Hepatocyte (in vitro differentiated cells): ENCODE measurements at regions not wholly inside any gene's neighbourhood (a gene's known extent, or its start where the extent isn't known, plus 50 kb on each side); places are given as distances from the start of the nearest gene placed in this dataset.

Experiments used
- DNase-seq: peaks from one replicate; pipeline ENCODE4 v3.0.0-alpha.2; 2016; ENCODE audit warnings: low spot score
- H2AFZ ChIP-seq: fragments of 200-600 bp; sonication (generic); 2 replicates; pipeline ENCODE4 v1.6.0; 2016; ENCODE audit warnings: antibody characterized with exemption, mild to moderate bottlenecking
- H3K27ac ChIP-seq: fragments of 200-600 bp; sonication (generic); 2 replicates; pipeline ENCODE4 v1.5.1; 2016; ENCODE audit warnings: mild to moderate bottlenecking
- H3K27me3 ChIP-seq: fragments of 200-600 bp; sonication (generic); 2 replicates; pipeline ENCODE4 v1.6.1; 2016
- H3K36me3 ChIP-seq: fragments of 200-600 bp; sonication (generic); replicated peaks from 2 replicates; pipeline ENCODE4 v1.5.1; 2016; ENCODE audit warnings: low read depth; ENCODE audit not compliant: insufficient read depth
- H3K4me1 ChIP-seq: fragments of 200-600 bp; sonication (generic); 2 replicates; pipeline ENCODE4 v1.5.1; 2016; ENCODE audit warnings: mild to moderate bottlenecking, moderate library complexity; ENCODE audit not compliant: insufficient read depth
- H3K4me2 ChIP-seq: fragments of 200-600 bp; sonication (generic); 2 replicates; pipeline ENCODE4 v1.6.0; 2016
- H3K4me3 ChIP-seq: fragments of 200-600 bp; sonication (generic); 2 replicates; pipeline ENCODE4 v1.5.1; 2016; ENCODE audit warnings: mild to moderate bottlenecking
- H3K79me2 ChIP-seq: fragments of 200-600 bp; sonication (generic); 2 replicates; pipeline ENCODE4 v1.6.0; 2017; ENCODE audit warnings: mild to moderate bottlenecking
- H3K9me2 ChIP-seq: fragments of 200-600 bp; sonication (generic); replicated peaks from 2 replicates; pipeline ENCODE4 v1.6.0; 2017; ENCODE audit warnings: mild to moderate bottlenecking; ENCODE audit not compliant: insufficient read depth
- H3K9me3 ChIP-seq: fragments of 200-600 bp; sonication (generic); 2 replicates; pipeline ENCODE4 v1.5.1; 2016; ENCODE audit warnings: low read depth, mild to moderate bottlenecking
- H4K20me1 ChIP-seq: fragments of 200-600 bp; sonication (generic); 2 replicates; pipeline ENCODE4 v1.6.0; 2016; ENCODE audit warnings: mild to moderate bottlenecking; ENCODE audit not compliant: insufficient read depth, poor library complexity, severe bottlenecking
- CTCF ChIP-seq: fragments of 200-600 bp; sonication (generic); IDR thresholded peaks from 2 replicates; pipeline ENCODE4 v1.5.1; 2016; ENCODE audit warnings: antibody characterized with exemption, mild to moderate bottlenecking; ENCODE audit not compliant: poor library complexity
- EZH2 ChIP-seq: fragments of 200-600 bp; sonication (generic); IDR thresholded peaks from 2 replicates; pipeline ENCODE4 v1.6.1; 2016; ENCODE audit warnings: antibody characterized with exemption, mild to moderate bottlenecking, borderline replicate concordance
- EZH2phosphoT487 ChIP-seq: fragments of 200-600 bp; sonication (generic); IDR thresholded peaks from one replicate; pipeline ENCODE4 v1.6.1; 2018; ENCODE audit warnings: antibody characterized with exemption, mild to moderate bottlenecking, low read depth, moderate library complexity; ENCODE audit not compliant: unreplicated experiment, severe bottlenecking
- WGBS: methylation state at CpG from one replicate; pipeline ENCODE4 v1.1.6; 2016; ENCODE audit warnings: low lambda C conversion rate; ENCODE audit errors: missing lambda C conversion rate; 5-methylcytosine and 5-hydroxymethylcytosine counted together

GRCh38 chr12:87924149-87924548, 105.1 kb downstream of the C12orf50 start:
- H3K4me3 ChIP-seq: no peak overlapping the region
- H3K27me3 ChIP-seq: no peaks in the 10 kb centered on the region
- H3K9me2 ChIP-seq: no peaks in the 10 kb centered on the region
- DNase-seq: no peak
- H3K79me2 ChIP-seq: no peaks in the 10 kb centered on the region
- no peak overlapping the region for H2AFZ ChIP-seq
- H3K9me3 ChIP-seq: no peaks in the 10 kb centered on the region
- no peaks in the 10 kb centered on the region for H3K4me1 ChIP-seq
- no peak overlapping the region for H3K4me2 ChIP-seq
- no peaks in the 10 kb centered on the region for H3K36me3 ChIP-seq
- H4K20me1 ChIP-seq: no peaks in the 10 kb centered on the region
- no peak overlapping the region for H3K27ac ChIP-seq
- TF ChIP-seq EZH2 (no peak), CTCF (no peak), EZH2phosphoT487 (no peak)

GRCh38 chr12:87923361-87923760, 105.8 kb downstream of the C12orf50 start:
- H3K9me3 ChIP-seq: no peaks in the 10 kb centered on the region
- no peaks in the 10 kb centered on the region for H3K36me3 ChIP-seq
- TF ChIP-seq EZH2phosphoT487 (no peak), CTCF (no peak), EZH2 (no peak)
- no peaks in the 10 kb centered on the region for H3K9me2 ChIP-seq
- 80% methylated on average over 3 of the region's 3 CpGs for WGBS
- no peak overlapping the region for H2AFZ ChIP-seq
- H4K20me1 ChIP-seq: no peaks in the 10 kb centered on the region
- H3K79me2 ChIP-seq: no peaks in the 10 kb centered on the region
- no peak overlapping the region for H3K4me3 ChIP-seq
- H3K27me3 ChIP-seq: no peaks in the 10 kb centered on the region
- no peaks in the 10 kb centered on the region for H3K4me1 ChIP-seq
- H3K27ac ChIP-seq: no peak overlapping the region
- DNase-seq: no peak
- H3K4me2 ChIP-seq: no peak overlapping the region

- Histone ChIP-seq H3K4me1 (no peaks in the 10 kb centered on the region), H3K9me2 (no peaks in the 10 kb centered on the region), H2AFZ (no peak overlapping the region), H3K79me2 (no peaks in the 10 kb centered on the region), H3K27ac (no peak overlapping the region), H3K4me3 (no peak overlapping the region), H3K9me3 (no peaks in the 10 kb centered on the region), H3K27me3 (no peaks in the 10 kb centered on the region), H3K4me2 (no peak overlapping the region), H3K36me3 (no peaks in the 10 kb centered on the region), H4K20me1 (no peaks in the 10 kb centered on the region)
- WGBS: 63% methylated on average over 2 of the region's 2 CpGs
- TF ChIP-seq EZH2phosphoT487: no peak
- TF ChIP-seq CTCF: no peak
- no peak for DNase-seq
Measured at GRCh38 chr12:87922736-87923135, 106.5 kb downstream of the C12orf50 start.

GRCh38 chr12:87921621-87922020, 107.6 kb downstream of the C12orf50 start:
- Histone ChIP-seq H2AFZ (no peak overlapping the region), H3K9me2 (no peaks in the 10 kb centered on the region), H3K4me3 (no peak overlapping the region), H3K27me3 (no peaks in the 10 kb centered on the region), H3K27ac (no peak overlapping the region), H3K4me1 (no peaks in the 10 kb centered on the region), H3K4me2 (no peak overlapping the region), H3K79me2 (no peaks in the 10 kb centered on the region), H4K20me1 (no peaks in the 10 kb centered on the region), H3K36me3 (no peaks in the 10 kb centered on the region), H3K9me3 (no peaks in the 10 kb centered on the region)
- no peak for TF ChIP-seq EZH2
- no peak for TF ChIP-seq CTCF
- TF ChIP-seq EZH2phosphoT487: no peak
- no peak for DNase-seq
- WGBS: 61% methylated on average over 4 of the region's 4 CpGs
